Tibial artery (tissue), 4 donors: ENCODE measurements at regions not wholly inside any gene's neighbourhood (a gene's known extent, or its start where the extent isn't known, plus 50 kb on each side); places are given as distances from the start of the nearest gene placed in this dataset.

Source experiments
- DNase-seq, 2 donors: peaks; one replicate each; pipeline ENCODE4 v3.0.0-alpha.2; 2019
- H3K27ac ChIP-seq, 2 donors: fragments of 200-600 bp; sonication (generic) in 1 of 2; 1 replicate in 1 of 2; 2 replicates in 1 of 2; pipeline ENCODE4 v1.5.1; 2018 to 2019; ENCODE audit warnings: mild to moderate bottlenecking in 1 of 2
- H3K27me3 ChIP-seq, 2 donors: fragments of 200-600 bp; sonication (generic) in 1 of 2; one replicate each; pipeline versions ENCODE4 v1.5.1 to v1.6.0; 2016 to 2019
- H3K36me3 ChIP-seq, 3 donors: fragments of 200-600 bp; sonication (generic) in 2 of 3; one replicate each; pipeline ENCODE4 v1.5.1; 2016 to 2019; ENCODE audit warnings: mild to moderate bottlenecking in 2 of 3
- H3K4me1 ChIP-seq, 4 donors: fragments of 200-600 bp; sonication (generic) in 2 of 4; 1 replicate in 3 of 4; 2 replicates in 1 of 4; pipeline ENCODE4 v1.5.1; 2016 to 2019
- H3K4me3 ChIP-seq, 2 donors: fragments of 200-600 bp; sonication (generic) in 1 of 2; 1 replicate in 1 of 2; 2 replicates in 1 of 2; pipeline ENCODE4 v1.5.1; 2018 to 2019; ENCODE audit warnings: mild to moderate bottlenecking in 2 of 2
- H3K9me3 ChIP-seq, 3 donors: fragments of 200-600 bp; sonication (generic) in 1 of 3; one replicate each; pipeline ENCODE4 v1.5.1; 2016 to 2019
- intact Hi-C: fragments of 100-400 bp; cut with DNase I; formaldehyde crosslinking; loops from one replicate; pipeline ENCODE4 v1.15.0; 2023; ENCODE audit warnings: low total_unique reads
- TF ChIP-seq, protein P1 (sequence below), 2 experiments: fragments of 200-600 bp in 1 of 2; fragments of 450-650 bp in 1 of 2; IDR thresholded peaks; one replicate each; pipeline ENCODE4 v1.5.1; 2017 to 2019; ENCODE audit warnings: antibody characterized with exemption in 2 of 2, mild to moderate bottlenecking in 1 of 2, moderate library complexity in 1 of 2

- intact Hi-C loops, result no loop called here
- Histone ChIP-seq H3K4me3 (no peak overlapping the region), H3K27me3 (no peaks in the 10 kb centered on the region), H3K9me3 (no peaks in the 10 kb centered on the region), H3K27ac (peak overlapping the region; percentile 37 to 59), H3K36me3 (no peaks in the 10 kb centered on the region), H3K4me1 (peaks cover 0 to 59% (median 12%) of the 10 kb centered on the region in 4 donors)
- TF ChIP-seq, protein P1, sequence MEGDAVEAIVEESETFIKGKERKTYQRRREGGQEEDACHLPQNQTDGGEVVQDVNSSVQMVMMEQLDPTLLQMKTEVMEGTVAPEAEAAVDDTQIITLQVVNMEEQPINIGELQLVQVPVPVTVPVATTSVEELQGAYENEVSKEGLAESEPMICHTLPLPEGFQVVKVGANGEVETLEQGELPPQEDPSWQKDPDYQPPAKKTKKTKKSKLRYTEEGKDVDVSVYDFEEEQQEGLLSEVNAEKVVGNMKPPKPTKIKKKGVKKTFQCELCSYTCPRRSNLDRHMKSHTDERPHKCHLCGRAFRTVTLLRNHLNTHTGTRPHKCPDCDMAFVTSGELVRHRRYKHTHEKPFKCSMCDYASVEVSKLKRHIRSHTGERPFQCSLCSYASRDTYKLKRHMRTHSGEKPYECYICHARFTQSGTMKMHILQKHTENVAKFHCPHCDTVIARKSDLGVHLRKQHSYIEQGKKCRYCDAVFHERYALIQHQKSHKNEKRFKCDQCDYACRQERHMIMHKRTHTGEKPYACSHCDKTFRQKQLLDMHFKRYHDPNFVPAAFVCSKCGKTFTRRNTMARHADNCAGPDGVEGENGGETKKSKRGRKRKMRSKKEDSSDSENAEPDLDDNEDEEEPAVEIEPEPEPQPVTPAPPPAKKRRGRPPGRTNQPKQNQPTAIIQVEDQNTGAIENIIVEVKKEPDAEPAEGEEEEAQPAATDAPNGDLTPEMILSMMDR (IDR thresholded peaks at IDR 0.05), result no peak
- no peak for DNase-seq
Observed at GRCh38 chr14:61152851-61153364, 128.2 kb downstream of the TMEM30B start.

DNA sequence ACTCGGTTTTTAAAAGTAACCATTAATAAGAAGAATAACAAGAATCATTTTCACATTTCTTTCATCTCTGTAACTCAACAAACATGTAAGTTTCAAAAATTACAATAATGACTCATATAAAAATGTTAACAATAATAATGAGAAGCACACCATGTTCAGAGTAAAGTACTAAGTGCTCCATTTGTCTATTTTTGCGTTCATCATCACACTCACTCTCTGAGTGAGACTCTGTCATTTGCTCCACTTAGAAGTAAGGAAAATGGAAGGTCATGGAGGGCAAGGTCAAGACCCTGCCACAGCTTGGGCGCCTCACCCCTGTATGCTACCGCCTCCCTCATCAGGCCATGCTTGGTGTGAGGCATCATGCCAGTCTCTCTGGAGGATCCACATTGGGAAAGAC, 129.9 kb downstream of the TMEM30B start:
- Histone ChIP-seq H3K9me3 (no peaks in the 10 kb centered on the region), H3K4me3 (no peak overlapping the region), H3K4me1 (peaks cover 0 to 75% (median 19%) of the 10 kb centered on the region in 4 donors), H3K27ac (peak overlapping the region; percentile 59 to 73), H3K27me3 (no peaks in the 10 kb centered on the region), H3K36me3 (no peaks in the 10 kb centered on the region)
- intact Hi-C loops, result no loop called here
- no peak for DNase-seq
- TF ChIP-seq, protein P1 (IDR thresholded peaks at IDR 0.05), result no peak

GRCh38 chr14:61150851-61151250, 130.3 kb downstream of the TMEM30B start:
- no peak overlapping the region for H3K4me3 ChIP-seq
- H3K27ac ChIP-seq, result peak overlapping the region; percentile 59 to 73
- TF ChIP-seq, protein P1 (IDR thresholded peaks at IDR 0.05), result no peak
- no peaks in the 10 kb centered on the region for H3K36me3 ChIP-seq
- no peaks in the 10 kb centered on the region for H3K9me3 ChIP-seq
- no peak for DNase-seq
- H3K27me3 ChIP-seq, result no peaks in the 10 kb centered on the region
- H3K4me1 ChIP-seq, result peaks cover 0 to 79% (median 21%) of the 10 kb centered on the region in 4 donors
- intact Hi-C loops, result no loop called here

- H3K4me3 ChIP-seq, result no peak overlapping the region
- no peaks in the 10 kb centered on the region for H3K9me3 ChIP-seq
- DNase-seq, result no peak
- H3K27ac ChIP-seq, result peak overlapping the region; percentile 59 to 73
- TF ChIP-seq, protein P1 (IDR thresholded peaks at IDR 0.05), result no peak
- no peaks in the 10 kb centered on the region for H3K36me3 ChIP-seq
- peaks cover 0 to 87% (median 28%) of the 10 kb centered on the region in 4 donors for H3K4me1 ChIP-seq
- H3K27me3 ChIP-seq, result no peaks in the 10 kb centered on the region
- intact Hi-C loops, result loop anchor here (10.0 kb wide), 1 partner anchor 1665 kb away; the partner anchor contains the start of genes JKAMP and L3HYPDH
Observed at GRCh38 chr14:61149896-61150295, 131.2 kb downstream of the TMEM30B start.

- H3K4me3 ChIP-seq, result no peak overlapping the region
- H3K9me3 ChIP-seq, result peaks cover 0 to 3% (median 0%) of the 10 kb centered on the region in 3 donors
- no peaks in the 10 kb centered on the region for H3K36me3 ChIP-seq
- H3K27ac ChIP-seq, result peak overlapping the region; percentile 59 to 73
- DNase-seq, result no peak
- intact Hi-C loops, result loop anchor here (10.0 kb wide), 1 partner anchor 1664 kb away; the partner anchor contains the start of genes JKAMP and L3HYPDH
- TF ChIP-seq, protein P1 (IDR thresholded peaks at IDR 0.05), result no peak
- H3K4me1 ChIP-seq, result peaks cover 0 to 79% (median 25%) of the 10 kb centered on the region in 4 donors
- no peaks in the 10 kb centered on the region for H3K27me3 ChIP-seq
Observed at GRCh38 chr14:61148742-61149350, 132.3 kb downstream of the TMEM30B start.
